ENCODE measurements at regions not wholly inside any gene's neighbourhood (a gene's known extent, or its start where the extent isn't known, plus 50 kb on each side); places are given as distances from the start of the nearest gene placed in this dataset.
"Not testable (repeated sequence)": the region's sequence is repeated elsewhere in the genome, so short reads cannot be mapped to it uniquely, and the experiment has no call there.

- DNase-seq (ENCODE audit: low read depth), result no peak
Observed at GRCh38 chr16:25443994-25444393, 186.3 kb upstream of the ZKSCAN2 start.

GRCh38 chr16:25434064-25434463 is 176.4 kb upstream of the ZKSCAN2 start:
- DNase-seq (ENCODE audit: low read depth), result no peak

GRCh38 chr16:25433388-25433787 is 175.7 kb upstream of the ZKSCAN2 start:
- no peak for DNase-seq (ENCODE audit: low read depth)

GRCh38 chr16:25431472-25431871 is 173.8 kb upstream of the ZKSCAN2 start:
- DNase-seq (ENCODE audit: low read depth), result no peak

- DNase-seq (ENCODE audit: low read depth), result no peak
Observed at GRCh38 chr16:25426829-25427228, 169.2 kb upstream of the ZKSCAN2 start.

GRCh38 chr16:25419681-25420080 is 162.0 kb upstream of the ZKSCAN2 start:
- no peak for DNase-seq (ENCODE audit: low read depth)

- no peak for DNase-seq (ENCODE audit: low read depth)
Observed at GRCh38 chr16:25419153-25419552, 161.5 kb upstream of the ZKSCAN2 start.

- no peak for DNase-seq (ENCODE audit: low read depth)
Observed at GRCh38 chr16:25416002-25416401, 158.4 kb upstream of the ZKSCAN2 start.

GRCh38 chr16:25413975-25414374 is 156.3 kb upstream of the ZKSCAN2 start:
- peak; percentile 4 for DNase-seq (ENCODE audit: low read depth)

- no peak for DNase-seq (ENCODE audit: low read depth)
Observed at GRCh38 chr16:25413133-25413532, 155.5 kb upstream of the ZKSCAN2 start.

- no peak for DNase-seq (ENCODE audit: low read depth)
Observed at GRCh38 chr16:25411396-25412081, 153.9 kb upstream of the ZKSCAN2 start.

GRCh38 chr16:25403852-25404251 is 146.2 kb upstream of the ZKSCAN2 start:
- DNase-seq (ENCODE audit: low read depth), result no peak

- DNase-seq (ENCODE audit: low read depth), result no peak
Observed at GRCh38 chr16:25395528-25395927, 137.9 kb upstream of the ZKSCAN2 start.

GRCh38 chr16:25390761-25391160 is 133.1 kb upstream of the ZKSCAN2 start:
- no peak for DNase-seq (ENCODE audit: low read depth)

- DNase-seq (ENCODE audit: low read depth), result no peak
Observed at GRCh38 chr16:25374556-25374955, 116.9 kb upstream of the ZKSCAN2 start.

- no peak for DNase-seq (ENCODE audit: low read depth)
Observed at GRCh38 chr16:25372716-25373115, 115.1 kb upstream of the ZKSCAN2 start.

GRCh38 chr16:25371342-25371741 is 113.7 kb upstream of the ZKSCAN2 start:
- DNase-seq (ENCODE audit: low read depth), result no peak

GRCh38 chr16:25370541-25370940 is 112.9 kb upstream of the ZKSCAN2 start:
- DNase-seq (ENCODE audit: low read depth), result no peak

- no peak for DNase-seq (ENCODE audit: low read depth)
Observed at GRCh38 chr16:25367773-25368524, 110.3 kb upstream of the ZKSCAN2 start.

- DNase-seq (ENCODE audit: low read depth), result no peak
Observed at GRCh38 chr16:25366078-25366477, 108.4 kb upstream of the ZKSCAN2 start.

- DNase-seq (ENCODE audit: low read depth), result not testable (repeated sequence)
Observed at GRCh38 chr16:25359516-25359915, 101.9 kb upstream of the ZKSCAN2 start.

- DNase-seq (ENCODE audit: low read depth), result no peak
Observed at GRCh38 chr16:25344006-25344405, 86.4 kb upstream of the ZKSCAN2 start.

- DNase-seq (ENCODE audit: low read depth), result no peak
Observed at GRCh38 chr16:25340973-25341372, 83.3 kb upstream of the ZKSCAN2 start.

Data from RPMI7951 (cell line).